Neural cell (in vitro differentiated cells): ENCODE measurements at regions not wholly inside any gene's neighbourhood (a gene's known extent, or its start where the extent isn't known, plus 50 kb on each side); places are given as distances from the start of the nearest gene placed in this dataset.

ENCODE experiments used
- H2AFZ ChIP-seq: fragments of 200-600, 300-800 bp; sonication (generic), shearing (Covaris generic); 2 replicates; pipeline ENCODE4 v1.6.0; 2014; ENCODE audit warnings: low read depth, mild to moderate bottlenecking, antibody characterized with exemption, low read length, moderate library complexity
- H3F3A ChIP-seq: fragments of 200-600 bp; shearing (Covaris generic); 2 replicates; pipeline ENCODE4 v1.6.1; 2016; ENCODE audit warnings: mild to moderate bottlenecking, moderate library complexity, mixed read lengths, antibody characterized with exemption, low read length; ENCODE audit not compliant: insufficient read depth, poor library complexity, severe bottlenecking
- H3K27ac ChIP-seq: fragments of 200-600, 300-800 bp; sonication (generic), shearing (Covaris generic); 2 replicates; pipeline ENCODE4 v1.5.1; 2014; ENCODE audit warnings: mild to moderate bottlenecking, low read length, moderate library complexity
- H3K27me3 ChIP-seq: fragments of 300-800, 200-600 bp; sonication (generic), shearing (Covaris generic); 2 replicates; pipeline ENCODE4 v1.6.0; 2014; ENCODE audit warnings: mild to moderate bottlenecking, low read depth, low read length, moderate library complexity; ENCODE audit not compliant: insufficient read depth
- H3K36me3 ChIP-seq: fragments of 300-800, 200-600 bp; sonication (generic), shearing (Covaris generic); 2 replicates; pipeline ENCODE4 v1.5.1; 2014; ENCODE audit warnings: mild to moderate bottlenecking, antibody characterized with exemption, low read length, moderate library complexity; ENCODE audit not compliant: insufficient read depth
- H3K4me2 ChIP-seq: fragments of 300-800, 200-600 bp; sonication (generic), shearing (Covaris generic); 2 replicates; pipeline ENCODE4 v1.6.0; 2014; ENCODE audit warnings: mild to moderate bottlenecking, low read length
- H3K4me3 ChIP-seq: fragments of 300-800, 200-600 bp; sonication (generic), shearing (Covaris generic); 2 replicates; pipeline ENCODE4 v1.5.1; 2014; ENCODE audit warnings: mild to moderate bottlenecking, low read length, moderate library complexity
- H3K79me2 ChIP-seq: fragments of 200-600 bp; shearing (Covaris generic); replicated peaks from 2 replicates; pipeline ENCODE4 v1.6.0; 2014; ENCODE audit warnings: mild to moderate bottlenecking, low read length, moderate library complexity; ENCODE audit not compliant: insufficient read depth
- H3K9ac ChIP-seq: fragments of 300-800, 200-600 bp; sonication (generic), shearing (Covaris generic); 2 replicates; pipeline ENCODE4 v1.6.1; 2016; ENCODE audit warnings: mild to moderate bottlenecking, low read length, mixed read lengths
- H3K9me2 ChIP-seq: fragments of 200-600 bp; shearing (Covaris generic); 2 replicates; pipeline ENCODE4 v1.6.1; 2016; ENCODE audit warnings: mild to moderate bottlenecking, low read length, mixed read lengths; ENCODE audit not compliant: insufficient read depth
- H3K9me3 ChIP-seq: fragments of 200-600, 300-800 bp; sonication (generic), shearing (Covaris generic); 2 replicates; pipeline ENCODE4 v1.6.1; 2016; ENCODE audit warnings: mild to moderate bottlenecking, mixed run types, low read length, moderate library complexity, mixed read lengths
- H4K20me1 ChIP-seq: fragments of 200-600 bp; shearing (Covaris generic); 2 replicates; pipeline ENCODE4 v1.6.1; 2016; ENCODE audit warnings: mild to moderate bottlenecking, mixed run types; ENCODE audit not compliant: insufficient read depth
- CTCF ChIP-seq: fragments of 450-650 bp; IDR thresholded peaks from 2 replicates; pipeline ENCODE4 v1.5.1; 2014; ENCODE audit warnings: antibody characterized with exemption, mild to moderate bottlenecking, moderate library complexity; ENCODE audit not compliant: poor library complexity, severe bottlenecking
- EP300 ChIP-seq: fragments of 450-650 bp; conservative IDR thresholded peaks from 2 replicates; pipeline ENCODE4 v1.6.1; 2014; ENCODE audit warnings: antibody characterized with exemption, mild to moderate bottlenecking, moderate library complexity; ENCODE audit not compliant: poor library complexity, severe bottlenecking
- EZH2 ChIP-seq: fragments of 200-600, 300-800 bp; shearing (Covaris generic), sonication (generic); IDR thresholded peaks from 2 replicates; pipeline ENCODE4 v1.6.1; 2014; ENCODE audit warnings: antibody characterized with exemption, low read length, borderline replicate concordance, mild to moderate bottlenecking; ENCODE audit not compliant: insufficient read depth, poor library complexity, severe bottlenecking
- MXI1 ChIP-seq: fragments of 450-650 bp; conservative IDR thresholded peaks from 2 replicates; pipeline ENCODE4 v1.6.1; 2014; ENCODE audit warnings: antibody characterized with exemption, mild to moderate bottlenecking; ENCODE audit not compliant: poor library complexity, severe bottlenecking
- POLR2AphosphoS5 ChIP-seq: IDR thresholded peaks from 2 replicates; pipeline ENCODE4 v1.6.1; 2012
- RAD21 ChIP-seq: fragments of 450-650 bp; conservative IDR thresholded peaks from 2 replicates; pipeline ENCODE4 v1.6.1; 2014; ENCODE audit warnings: antibody characterized with exemption, mild to moderate bottlenecking, moderate library complexity
- REST ChIP-seq: IDR thresholded peaks from 2 replicates; pipeline ENCODE4 v1.6.1; 2012; ENCODE audit warnings: borderline replicate concordance
- SMC3 ChIP-seq: fragments of 450-650 bp; conservative IDR thresholded peaks from 2 replicates; pipeline ENCODE4 v1.6.1; 2014; ENCODE audit warnings: antibody characterized with exemption, mild to moderate bottlenecking, moderate library complexity; ENCODE audit not compliant: poor library complexity
- TAF1 ChIP-seq: IDR thresholded peaks from 2 replicates; pipeline ENCODE4 v1.6.1; 2012; ENCODE audit warnings: low read depth

GRCh38 chr3:65081536-65081935 is 393.7 kb upstream of the ADAMTS9 start:
- no peak for TF ChIP-seq EP300
- H3K9me3 ChIP-seq, result no peaks in the 10 kb centered on the region
- H3F3A ChIP-seq, result no peaks in the 10 kb centered on the region
- no peaks in the 10 kb centered on the region for H3K79me2 ChIP-seq
- no peaks in the 10 kb centered on the region for H3K36me3 ChIP-seq
- H3K27ac ChIP-seq, result no peak overlapping the region
- no peak overlapping the region for H3K9ac ChIP-seq
- H3K27me3 ChIP-seq, result no peaks in the 10 kb centered on the region
- no peak overlapping the region for H3K4me3 ChIP-seq
- H3K9me2 ChIP-seq, result no peaks in the 10 kb centered on the region
- H4K20me1 ChIP-seq, result no peaks in the 10 kb centered on the region
- H2AFZ ChIP-seq, result no peak overlapping the region
- H3K4me2 ChIP-seq, result no peak overlapping the region

GRCh38 chr3:65080432-65080831 is 392.6 kb upstream of the ADAMTS9 start:
- no peak overlapping the region for H3K9ac ChIP-seq
- H3K4me3 ChIP-seq, result no peak overlapping the region
- H3K27ac ChIP-seq, result no peak overlapping the region
- no peaks in the 10 kb centered on the region for H3K79me2 ChIP-seq
- H3K4me2 ChIP-seq, result no peak overlapping the region
- no peaks in the 10 kb centered on the region for H3K36me3 ChIP-seq
- H3K9me2 ChIP-seq, result no peaks in the 10 kb centered on the region
- TF ChIP-seq SMC3 (no peak), MXI1 (no peak), RAD21 (no peak), EZH2 (no peak), CTCF (no peak), EP300 (no peak), REST (no peak), TAF1 (no peak), POLR2AphosphoS5 (no peak)
- no peaks in the 10 kb centered on the region for H3F3A ChIP-seq
- H4K20me1 ChIP-seq, result no peaks in the 10 kb centered on the region
- H3K9me3 ChIP-seq, result no peaks in the 10 kb centered on the region
- H3K27me3 ChIP-seq, result no peaks in the 10 kb centered on the region
- no peak overlapping the region for H2AFZ ChIP-seq

- H3K9me2 ChIP-seq, result no peaks in the 10 kb centered on the region
- H3K27ac ChIP-seq, result no peak overlapping the region
- TF ChIP-seq EZH2 (no peak), CTCF (no peak), TAF1 (no peak), MXI1 (no peak), EP300 (no peak), REST (no peak), SMC3 (no peak), POLR2AphosphoS5 (no peak), RAD21 (no peak)
- H3F3A ChIP-seq, result no peaks in the 10 kb centered on the region
- H2AFZ ChIP-seq, result no peak overlapping the region
- no peak overlapping the region for H3K4me2 ChIP-seq
- H4K20me1 ChIP-seq, result no peaks in the 10 kb centered on the region
- no peak overlapping the region for H3K9ac ChIP-seq
- no peaks in the 10 kb centered on the region for H3K27me3 ChIP-seq
- H3K79me2 ChIP-seq, result no peaks in the 10 kb centered on the region
- H3K4me3 ChIP-seq, result no peak overlapping the region
- no peaks in the 10 kb centered on the region for H3K36me3 ChIP-seq
- H3K9me3 ChIP-seq, result no peaks in the 10 kb centered on the region
Observed at GRCh38 chr3:65079560-65079959, 391.8 kb upstream of the ADAMTS9 start.
